H9 (cell line): ENCODE measurements at regions not wholly inside any gene's neighbourhood (a gene's known extent, or its start where the extent isn't known, plus 50 kb on each side); places are given as distances from the start of the nearest gene placed in this dataset.

Experiments
- DNase-seq: peaks from one replicate; pipeline ENCODE4 v3.0.0-alpha.2; 2017
- H2AFZ ChIP-seq: one replicate; pipeline ENCODE4 v1.6.1; 2013; ENCODE audit warnings: mild to moderate bottlenecking, low read length, control low read depth, moderate library complexity
- H2AK5ac ChIP-seq: 2 replicates; pipeline ENCODE4 v1.6.1; 2013; ENCODE audit warnings: low read length, control low read depth, mixed read lengths; ENCODE audit not compliant: insufficient read length
- H2BK120ac ChIP-seq: one replicate; pipeline ENCODE4 v1.6.1; 2013; ENCODE audit warnings: low read depth, mild to moderate bottlenecking, low read length, control low read depth, inconsistent platforms; ENCODE audit not compliant: poor library complexity, severe bottlenecking
- H2BK12ac ChIP-seq: 2 replicates; pipeline ENCODE4 v1.6.1; 2013; ENCODE audit warnings: low read length, control low read depth, mixed read lengths, low read depth; ENCODE audit not compliant: insufficient read length
- H2BK15ac ChIP-seq: 2 replicates; pipeline ENCODE4 v1.6.1; 2013; ENCODE audit warnings: low read depth, low read length, control low read depth
- H2BK20ac ChIP-seq: one replicate; pipeline ENCODE4 v1.6.1; 2013; ENCODE audit warnings: low read depth, mild to moderate bottlenecking, low read length, control low read depth, inconsistent platforms; ENCODE audit not compliant: poor library complexity, severe bottlenecking
- H2BK5ac ChIP-seq: 2 replicates; pipeline ENCODE4 v1.6.1; 2013; ENCODE audit warnings: low read length, control low read depth, mixed read lengths; ENCODE audit not compliant: insufficient read length
- H3K14ac ChIP-seq: 2 replicates; pipeline ENCODE4 v1.6.1; 2013; ENCODE audit warnings: low read length, control low read depth; ENCODE audit not compliant: insufficient read depth
- H3K18ac ChIP-seq: 2 replicates; pipeline ENCODE4 v1.6.1; 2013; ENCODE audit warnings: low read depth, mild to moderate bottlenecking, mixed read lengths, low read length, control low read depth; ENCODE audit not compliant: insufficient read length
- H3K23ac ChIP-seq: 2 replicates; pipeline ENCODE4 v1.6.1; 2013; ENCODE audit warnings: low read length, control low read depth, mixed read lengths, low read depth; ENCODE audit not compliant: insufficient read length
- H3K23me2 ChIP-seq: 2 replicates; pipeline ENCODE4 v1.6.1; 2013; ENCODE audit warnings: low read depth, mild to moderate bottlenecking, mixed read lengths, low read length, control low read depth; ENCODE audit not compliant: insufficient read length, poor library complexity, severe bottlenecking
- H3K27ac ChIP-seq: 2 replicates; pipeline ENCODE4 v1.5.1; 2013; ENCODE audit warnings: low read length, control low read depth, mixed read lengths, low read depth; ENCODE audit not compliant: insufficient read length
- H3K27me3 ChIP-seq: 2 replicates; pipeline ENCODE4 v1.6.1; 2013; ENCODE audit warnings: low read length, control low read depth, inconsistent platforms; ENCODE audit not compliant: insufficient read depth
- H3K4ac ChIP-seq: 2 replicates; pipeline ENCODE4 v1.6.1; 2013; ENCODE audit warnings: low read depth, mild to moderate bottlenecking, control low read depth, inconsistent platforms, low read length, moderate library complexity
- H3K4me1 ChIP-seq: 2 replicates; pipeline ENCODE4 v1.6.1; 2013; ENCODE audit warnings: low read length, control low read depth, inconsistent platforms; ENCODE audit not compliant: insufficient read depth
- H3K4me2 ChIP-seq: 2 replicates; pipeline ENCODE4 v1.6.1; 2013; ENCODE audit warnings: low read length, control low read depth, mixed read lengths; ENCODE audit not compliant: insufficient read length, insufficient read depth
- H3K56ac ChIP-seq: 2 replicates; pipeline ENCODE4 v1.6.1; 2013; ENCODE audit warnings: low read depth, mild to moderate bottlenecking, mixed read lengths, low read length, control low read depth; ENCODE audit not compliant: insufficient read length
- H3K79me1 ChIP-seq: 2 replicates; pipeline ENCODE4 v1.6.1; 2013; ENCODE audit warnings: low read depth, mild to moderate bottlenecking, moderate library complexity, low read length, control low read depth, inconsistent platforms; ENCODE audit not compliant: insufficient read depth, poor library complexity, severe bottlenecking
- H3K79me2 ChIP-seq: 2 replicates; pipeline ENCODE4 v1.6.1; 2013; ENCODE audit warnings: low read length, control low read depth, inconsistent platforms; ENCODE audit not compliant: insufficient read depth
- H3K9ac ChIP-seq: 2 replicates; pipeline ENCODE4 v1.6.1; 2013; ENCODE audit warnings: low read length, control low read depth, mixed read lengths; ENCODE audit not compliant: insufficient read length; ENCODE audit errors: extremely low read depth
- H3K9me3 ChIP-seq: one replicate; pipeline ENCODE4 v1.6.1; 2013; ENCODE audit warnings: low read depth, low read length, inconsistent platforms; ENCODE audit not compliant: control insufficient read depth
- H3T11ph ChIP-seq: one replicate; pipeline ENCODE4 v1.6.1; 2013; ENCODE audit warnings: mild to moderate bottlenecking, low read length, control low read depth, inconsistent platforms
- H4K20me1 ChIP-seq: one replicate; pipeline ENCODE4 v1.6.1; 2013; ENCODE audit not compliant: control insufficient read depth, insufficient read length, insufficient read depth
- H4K5ac ChIP-seq: 2 replicates; pipeline ENCODE4 v1.6.1; 2013; ENCODE audit warnings: low read depth, mild to moderate bottlenecking, mixed read lengths, low read length, control low read depth; ENCODE audit not compliant: insufficient read length
- H4K8ac ChIP-seq: replicated peaks from 2 replicates; pipeline ENCODE4 v1.6.1; 2013; ENCODE audit warnings: low read length, control low read depth, mixed read lengths, low read depth; ENCODE audit not compliant: insufficient read length
- H4K91ac ChIP-seq: 2 replicates; pipeline ENCODE4 v1.6.1; 2013; ENCODE audit warnings: low read depth, mild to moderate bottlenecking, moderate library complexity, mixed read lengths, low read length, control low read depth; ENCODE audit not compliant: insufficient read length
- H3K27ac Mint-ChIP-seq, 3 experiments: 2 replicates in 2 of 3; 3 replicates in 1 of 3; pipeline ENCODE4 v1.8.0; 2020 to 2021; ENCODE audit warnings: mixed read lengths in 3 of 3, mild to moderate bottlenecking in 1 of 3, moderate library complexity in 1 of 3
- H3K27me3 Mint-ChIP-seq: 2 replicates; pipeline ENCODE4 v1.8.0; 2021; ENCODE audit warnings: low read depth, mild to moderate bottlenecking, moderate library complexity, mixed read lengths
- H3K36me3 Mint-ChIP-seq, 3 experiments: 2 replicates in 2 of 3; 3 replicates in 1 of 3; pipeline ENCODE4 v1.8.0; 2020 to 2021; ENCODE audit warnings: low read depth in 3 of 3, mixed read lengths in 3 of 3; ENCODE audit not compliant: insufficient read depth in 1 of 3
- H3K4me1 Mint-ChIP-seq, 2 experiments: 2 replicates each; pipeline ENCODE4 v1.8.0; 2020; ENCODE audit warnings: mixed read lengths in 2 of 2
- H3K4me3 Mint-ChIP-seq, 2 experiments: 2 replicates in 1 of 2; 3 replicates in 1 of 2; pipeline ENCODE4 v1.8.0; 2020 to 2021; ENCODE audit warnings: mild to moderate bottlenecking in 2 of 2, mixed read lengths in 2 of 2, moderate library complexity in 1 of 2
- H3K9me3 Mint-ChIP-seq, 2 experiments: 2 replicates in 1 of 2; 3 replicates in 1 of 2; pipeline ENCODE4 v1.8.0; 2020; ENCODE audit warnings: mild to moderate bottlenecking in 2 of 2, mixed read lengths in 2 of 2, moderate library complexity in 1 of 2
- CTCF ChIP-seq: fragments of 200-600 bp; sonication (generic); conservative IDR thresholded peaks from 3 replicates; pipeline ENCODE4 v1.8.0; 2021; ENCODE audit warnings: antibody characterized with exemption, mild to moderate bottlenecking
- WGBS: extraction: QIAGEN DNeasy Blood & Tissue Kit; methylation state at CpG from one replicate; pipeline ENCODE4 v1.1.7; 2013; ENCODE audit warnings: missing lambda C conversion rate, low lambda C conversion rate, mixed read lengths; ENCODE audit not compliant: insufficient read length; ENCODE audit errors: extremely low coverage; 5-methylcytosine and 5-hydroxymethylcytosine counted together

- Histone ChIP-seq H3K79me2 (no peaks in the 10 kb centered on the region), H4K91ac (no peak overlapping the region)
- peaks cover 2 to 3% of the 10 kb centered on the region in 2 experiments; a peak in 2 of 4 replicates for H3K4me1 Mint-ChIP-seq
These were observed 98.3 kb upstream of the FAM13C start for GRCh38 chr10:59460601-59461000.

More at GRCh38 chr10:59460601-59461000, 98.3 kb upstream of the FAM13C start:
- no peak overlapping the region for H2BK120ac ChIP-seq
- H3K18ac ChIP-seq, result no peak overlapping the region
- no peak overlapping the region for H3K4ac ChIP-seq
- no peak overlapping the region for H3K4me2 ChIP-seq
- no peak overlapping the region for H2AFZ ChIP-seq
- no peak overlapping the region for H2BK20ac ChIP-seq
- no peak overlapping the region for H4K5ac ChIP-seq
- no peak overlapping the region for H2AK5ac ChIP-seq
- H2BK12ac ChIP-seq, result no peak overlapping the region
- no peaks in the 10 kb centered on the region for H3K23me2 ChIP-seq
- no peak overlapping the region for H3K4me3 Mint-ChIP-seq
- H2BK5ac ChIP-seq, result no peak overlapping the region
- H4K8ac ChIP-seq, result no peak overlapping the region
- WGBS, result no CpG with 5 or more reads among the region's 3 CpGs
- H3K14ac ChIP-seq, result no peak overlapping the region
- no peaks in the 10 kb centered on the region for H3K4me1 ChIP-seq
- no peak overlapping the region for H3K56ac ChIP-seq
- no peaks in the 10 kb centered on the region for H3K27me3 Mint-ChIP-seq
- H4K20me1 ChIP-seq, result no peaks in the 10 kb centered on the region
- no peak for TF ChIP-seq CTCF
- H3K79me1 ChIP-seq, result no peaks in the 10 kb centered on the region
- no peak overlapping the region for H3K9ac ChIP-seq
- H3K9me3 Mint-ChIP-seq, result no peaks in the 10 kb centered on the region
- H3T11ph ChIP-seq, result no peak overlapping the region
- H3K27me3 ChIP-seq, result no peaks in the 10 kb centered on the region
- H3K36me3 Mint-ChIP-seq, result no peaks in the 10 kb centered on the region
- no peak overlapping the region for H3K23ac ChIP-seq
- H3K27ac ChIP-seq, result no peak overlapping the region
- DNase-seq, result no peak
- H3K27ac Mint-ChIP-seq, result no peak overlapping the region
- H3K9me3 ChIP-seq, result no peaks in the 10 kb centered on the region
- H2BK15ac ChIP-seq, result no peak overlapping the region
